ENCODE measurements at regions not wholly inside any gene's neighbourhood (a gene's known extent, or its start where the extent isn't known, plus 50 kb on each side); places are given as distances from the start of the nearest gene placed in this dataset.

DNA sequence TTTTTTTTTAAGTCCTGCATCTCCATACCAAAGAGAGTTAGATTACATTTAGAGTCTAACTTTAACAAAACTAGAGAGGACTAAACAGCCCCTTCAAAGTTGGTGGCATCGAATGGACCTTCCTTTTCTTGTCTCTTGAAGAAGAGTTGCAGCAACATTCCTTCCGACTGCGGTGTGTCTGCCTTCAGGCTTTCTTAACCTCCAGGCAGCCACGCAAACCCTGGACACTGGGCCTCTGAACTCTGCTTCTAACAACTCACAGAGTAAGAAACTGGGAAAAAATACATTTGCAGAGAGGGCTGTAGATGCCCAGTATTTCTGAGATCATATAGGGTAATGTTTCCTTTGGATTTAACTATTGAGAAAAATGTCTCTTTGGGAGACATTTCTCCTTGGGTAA, 120.5 kb upstream of the MAST4 start:
- TF ChIP-seq, protein P1, sequence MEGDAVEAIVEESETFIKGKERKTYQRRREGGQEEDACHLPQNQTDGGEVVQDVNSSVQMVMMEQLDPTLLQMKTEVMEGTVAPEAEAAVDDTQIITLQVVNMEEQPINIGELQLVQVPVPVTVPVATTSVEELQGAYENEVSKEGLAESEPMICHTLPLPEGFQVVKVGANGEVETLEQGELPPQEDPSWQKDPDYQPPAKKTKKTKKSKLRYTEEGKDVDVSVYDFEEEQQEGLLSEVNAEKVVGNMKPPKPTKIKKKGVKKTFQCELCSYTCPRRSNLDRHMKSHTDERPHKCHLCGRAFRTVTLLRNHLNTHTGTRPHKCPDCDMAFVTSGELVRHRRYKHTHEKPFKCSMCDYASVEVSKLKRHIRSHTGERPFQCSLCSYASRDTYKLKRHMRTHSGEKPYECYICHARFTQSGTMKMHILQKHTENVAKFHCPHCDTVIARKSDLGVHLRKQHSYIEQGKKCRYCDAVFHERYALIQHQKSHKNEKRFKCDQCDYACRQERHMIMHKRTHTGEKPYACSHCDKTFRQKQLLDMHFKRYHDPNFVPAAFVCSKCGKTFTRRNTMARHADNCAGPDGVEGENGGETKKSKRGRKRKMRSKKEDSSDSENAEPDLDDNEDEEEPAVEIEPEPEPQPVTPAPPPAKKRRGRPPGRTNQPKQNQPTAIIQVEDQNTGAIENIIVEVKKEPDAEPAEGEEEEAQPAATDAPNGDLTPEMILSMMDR (IDR thresholded peaks at IDR 0.05; ENCODE audit: control insufficient read depth, insufficient read depth, low read depth, low read length, missing control alignments) = no peak
- H3K4me3 ChIP-seq (ENCODE audit: control insufficient read depth, low read depth, low read length) = no peak overlapping the region
- DNase-seq (ENCODE audit: low read depth) = no peak

DNA sequence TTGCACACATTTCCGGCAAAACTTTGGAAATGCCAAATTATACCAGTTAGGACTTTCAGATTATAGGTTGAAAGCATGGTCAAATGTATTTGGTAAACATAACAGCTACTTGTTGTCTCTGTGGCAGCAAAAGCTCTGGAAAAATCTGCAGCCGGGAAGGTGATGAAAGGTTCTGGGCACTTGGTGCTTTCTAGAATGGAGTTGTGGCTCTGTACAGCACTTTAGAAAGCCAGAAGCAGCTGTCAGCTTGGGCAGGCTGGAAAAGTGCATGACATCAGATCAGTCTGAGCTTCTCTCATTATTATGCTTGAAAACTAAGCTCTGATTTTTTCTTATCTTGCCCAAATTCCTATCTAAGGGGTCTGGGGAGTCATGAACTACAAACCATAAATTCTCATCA, 118.6 kb upstream of the MAST4 start:
- H3K4me3 ChIP-seq (ENCODE audit: control insufficient read depth, low read depth, low read length) = no peak overlapping the region
- TF ChIP-seq, protein P1 (IDR thresholded peaks at IDR 0.05; ENCODE audit: control insufficient read depth, insufficient read depth, low read depth, low read length, missing control alignments) = no peak
- DNase-seq (ENCODE audit: low read depth) = no peak

DNA sequence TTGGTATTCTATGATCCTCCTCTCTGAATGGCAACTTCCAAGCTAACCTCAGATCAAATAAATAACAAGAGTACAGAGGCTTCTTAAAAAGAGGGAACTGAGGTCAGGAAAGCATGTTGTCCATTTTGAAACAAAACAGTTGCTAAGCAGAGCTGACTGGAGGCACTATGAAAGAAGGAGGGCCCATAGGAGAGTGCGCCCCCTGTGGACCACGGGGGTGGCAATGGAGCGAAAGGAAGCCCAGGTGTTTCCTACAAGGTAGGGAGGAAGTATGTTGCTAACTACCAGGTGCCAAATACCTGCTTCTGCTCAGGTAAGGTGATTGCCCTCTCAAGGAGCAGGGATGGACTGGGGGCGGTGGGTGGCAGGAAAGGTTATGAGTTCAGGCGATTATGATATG, 101.8 kb upstream of the MAST4 start:
- DNase-seq (ENCODE audit: low read depth) = no peak
- TF ChIP-seq, protein P1 (IDR thresholded peaks at IDR 0.05; ENCODE audit: control insufficient read depth, insufficient read depth, low read depth, low read length, missing control alignments) = no peak

DNA sequence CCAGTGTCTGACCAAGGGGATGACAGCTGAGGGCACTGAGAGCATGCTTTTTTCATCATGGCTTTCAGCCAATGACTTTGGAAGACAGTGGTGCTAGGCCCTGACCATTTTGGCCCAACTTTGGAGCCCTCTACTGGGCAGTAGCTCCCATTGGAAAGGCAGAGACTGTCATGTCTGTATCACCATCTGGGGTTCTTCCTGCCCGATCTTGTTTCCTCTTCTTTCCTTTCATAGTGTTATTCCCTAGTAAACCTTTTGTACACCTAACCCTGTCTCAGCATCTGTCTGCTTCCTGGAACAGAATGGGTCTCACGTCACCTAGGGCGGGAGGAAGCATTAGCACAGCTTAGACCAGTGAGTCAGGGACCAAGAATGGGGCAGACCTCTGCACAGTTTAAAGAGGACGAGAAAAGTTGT, 97.4 kb upstream of the MAST4 start:
- H3K4me3 ChIP-seq (ENCODE audit: control insufficient read depth, low read depth, low read length) = no peak overlapping the region
- DNase-seq (ENCODE audit: low read depth) = no peak
- TF ChIP-seq, protein P1 (IDR thresholded peaks at IDR 0.05; ENCODE audit: control insufficient read depth, insufficient read depth, low read depth, low read length, missing control alignments) = no peak

More for the DNA sequence above, 101.8 kb upstream of the MAST4 start:
- no peak overlapping the region for H3K4me3 ChIP-seq (ENCODE audit: control insufficient read depth, low read depth, low read length)

DNA sequence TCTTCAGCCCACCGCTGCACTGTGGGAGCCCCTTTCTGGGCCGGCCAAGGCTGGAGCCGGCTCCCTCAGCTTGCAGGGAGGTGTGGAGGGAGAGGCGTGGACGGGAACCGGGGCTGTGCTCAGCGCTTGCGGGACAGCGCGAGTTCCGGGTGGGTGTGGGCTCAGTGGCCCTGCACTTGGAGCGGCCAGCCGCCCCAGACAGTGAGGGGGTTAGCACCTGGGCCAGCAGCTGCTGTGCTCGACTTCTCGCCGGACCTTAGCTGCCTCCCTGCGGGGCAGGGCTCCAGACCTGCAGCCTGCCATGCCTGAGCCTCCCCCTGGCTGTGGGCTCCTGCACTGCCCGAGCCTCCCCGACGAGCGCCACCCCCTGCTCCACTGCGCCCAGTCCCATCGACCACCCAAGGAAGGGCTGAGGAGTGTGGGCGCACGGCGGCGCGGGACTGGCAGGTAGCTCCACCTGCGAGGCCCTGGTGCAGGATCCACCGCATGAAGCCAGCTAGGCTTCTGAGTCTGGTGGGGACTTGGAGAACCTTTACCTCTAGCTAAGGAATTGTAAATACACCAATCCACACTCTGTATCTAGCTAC, 92.9 kb upstream of the MAST4 start:
- H3K4me3 ChIP-seq (ENCODE audit: control insufficient read depth, low read depth, low read length) = no peak overlapping the region
- TF ChIP-seq, protein P1 (IDR thresholded peaks at IDR 0.05; ENCODE audit: control insufficient read depth, insufficient read depth, low read depth, low read length, missing control alignments) = no peak
- no peak for DNase-seq (ENCODE audit: low read depth)

DNA sequence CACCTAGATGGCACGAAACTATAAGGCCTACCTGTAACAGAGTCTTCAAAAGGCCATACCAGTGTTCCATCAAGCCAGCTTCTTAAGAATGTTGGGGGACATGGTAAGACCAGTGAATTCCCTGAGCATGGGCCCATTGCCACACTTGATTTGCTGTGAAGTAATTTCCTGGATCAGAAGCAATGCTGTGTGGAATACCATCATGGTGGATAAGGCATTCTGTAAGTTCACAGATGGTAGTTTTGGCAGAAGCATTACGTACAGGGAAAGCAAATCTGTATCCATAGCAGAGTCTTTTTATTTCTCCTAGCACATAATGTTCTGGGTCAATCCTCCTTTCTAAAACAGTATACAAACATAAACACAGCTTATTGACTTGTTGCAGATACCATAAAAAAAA, 89.1 kb upstream of the MAST4 start:
- H3K4me3 ChIP-seq (ENCODE audit: control insufficient read depth, low read depth, low read length) = no peak overlapping the region
- TF ChIP-seq, protein P1 (IDR thresholded peaks at IDR 0.05; ENCODE audit: control insufficient read depth, insufficient read depth, low read depth, low read length, missing control alignments) = no peak
- no peak for DNase-seq (ENCODE audit: low read depth)

DNA sequence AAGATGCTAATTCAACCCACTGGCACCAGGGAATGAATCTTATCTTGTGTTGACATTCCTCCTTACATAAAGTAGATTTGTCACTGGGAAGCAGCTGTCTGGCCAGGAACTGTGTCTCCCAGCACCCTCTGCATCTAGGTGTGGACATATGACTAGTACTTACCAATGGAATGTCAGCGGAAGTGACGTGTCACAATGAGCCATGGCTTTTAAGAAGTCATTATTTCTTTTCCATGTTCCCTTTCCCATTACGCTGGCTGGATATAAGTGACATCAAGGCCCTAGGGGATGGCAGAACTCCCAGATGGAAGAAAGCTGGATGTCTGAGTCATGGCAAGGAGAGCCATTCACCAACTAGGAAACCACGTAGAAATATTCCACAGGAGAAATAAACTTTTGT, 84.7 kb upstream of the MAST4 start:
- no peak overlapping the region for H3K4me3 ChIP-seq (ENCODE audit: control insufficient read depth, low read depth, low read length)
- no peak for DNase-seq (ENCODE audit: low read depth)
- TF ChIP-seq, protein P1 (IDR thresholded peaks at IDR 0.05; ENCODE audit: control insufficient read depth, insufficient read depth, low read depth, low read length, missing control alignments) = no peak
